DMS79 (cell line): ENCODE measurements at regions not wholly inside any gene's neighbourhood (a gene's known extent, or its start where the extent isn't known, plus 50 kb on each side); places are given as distances from the start of the nearest gene placed in this dataset.

Experiments used
- DNase-seq: peaks from one replicate; lab custom pipeline; 2025; lab: John Stamatoyannopoulos, UW

DNA sequence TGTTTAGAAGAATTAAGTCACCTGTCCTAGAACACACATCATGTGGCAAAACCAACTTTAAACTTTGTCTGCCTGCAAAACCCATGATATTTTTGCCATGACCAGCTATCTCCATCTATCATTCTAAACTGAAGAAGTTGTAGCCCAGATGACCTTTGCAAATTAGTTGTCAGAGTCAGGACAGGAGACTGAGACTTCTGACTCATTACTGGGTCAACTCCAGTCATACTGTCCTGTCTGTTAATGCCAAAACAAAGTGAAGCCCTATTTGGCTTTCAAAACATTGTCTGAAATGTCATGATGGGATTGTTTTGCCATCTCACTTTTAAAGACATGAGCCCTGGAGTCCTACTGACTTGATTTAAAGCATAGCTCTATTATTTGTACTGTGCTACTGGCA lies 365.7 kb upstream of the CPEB2 start:
- DNase-seq: no peak

DNA sequence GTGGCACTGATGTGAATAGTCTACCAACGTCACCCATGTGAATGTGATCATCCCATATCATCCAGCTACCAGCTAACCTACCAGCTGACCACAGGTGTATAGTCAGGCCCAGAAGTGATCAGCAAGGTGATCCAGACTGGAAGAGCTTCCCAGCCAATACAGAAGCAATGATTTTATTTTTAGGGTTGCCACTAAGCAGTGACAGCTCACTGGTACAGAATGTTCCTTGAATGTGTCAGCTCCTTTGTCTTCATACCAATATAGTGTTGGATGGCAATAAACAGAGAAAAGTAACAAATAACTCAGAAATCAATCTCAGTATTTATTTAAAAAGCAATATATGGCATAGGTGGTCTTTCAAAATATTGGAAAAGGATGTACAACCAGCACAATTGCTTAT lies 361.8 kb upstream of the CPEB2 start:
- no peak for DNase-seq

DNA sequence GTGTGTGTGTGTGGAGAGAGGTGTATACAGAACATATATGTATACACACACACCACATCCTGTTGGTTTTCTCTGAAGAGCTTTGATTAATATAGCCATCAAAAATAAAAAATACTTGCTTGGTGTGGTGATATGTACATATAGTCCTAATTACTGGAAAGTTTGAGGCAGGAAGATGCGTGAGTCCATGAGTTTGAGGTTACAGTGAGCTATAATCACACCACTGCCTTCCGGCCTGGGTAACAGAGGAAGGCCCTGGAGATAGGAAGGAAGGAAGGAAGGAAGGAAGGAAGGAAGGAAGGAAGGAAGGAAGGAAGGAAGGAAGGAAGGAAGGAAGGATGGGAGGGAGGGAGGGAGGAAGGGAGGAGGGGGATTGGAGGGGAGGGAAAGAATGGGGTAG lies 360.4 kb upstream of the CPEB2 start:
- no peak for DNase-seq

DNA sequence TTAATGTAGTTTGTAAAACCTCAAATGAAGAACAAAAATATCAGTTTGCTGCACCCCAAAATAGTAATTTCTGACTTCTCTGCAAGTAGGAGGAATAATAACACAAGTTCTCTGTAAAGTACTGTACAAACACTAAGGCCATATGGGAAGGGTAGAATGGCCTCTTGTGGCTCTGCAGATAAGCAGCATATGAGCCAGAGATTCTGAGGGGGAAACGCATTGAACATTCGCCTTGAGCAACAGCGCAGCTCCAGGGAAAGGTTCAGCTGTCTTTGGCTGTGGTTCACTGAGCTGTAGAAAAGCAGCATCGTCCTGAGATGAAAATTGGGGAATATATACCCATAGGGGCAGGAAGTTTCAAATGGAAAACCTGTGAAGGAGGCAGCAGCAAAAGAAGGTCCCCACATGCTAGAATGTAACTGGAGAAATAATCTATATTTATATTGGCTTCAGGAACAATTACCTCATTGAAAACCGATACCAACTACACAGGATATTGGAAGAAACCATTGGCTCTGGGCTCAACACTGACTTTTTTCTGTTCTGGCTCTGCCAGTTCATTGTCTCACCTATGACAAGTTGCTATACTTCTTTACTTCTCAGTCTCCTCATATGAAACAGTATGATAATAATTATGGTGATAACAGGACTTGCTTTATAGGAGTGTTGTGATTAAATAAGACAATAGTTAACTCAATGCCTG lies 357.6 kb upstream of the CPEB2 start:
- DNase-seq: no peak

DNA sequence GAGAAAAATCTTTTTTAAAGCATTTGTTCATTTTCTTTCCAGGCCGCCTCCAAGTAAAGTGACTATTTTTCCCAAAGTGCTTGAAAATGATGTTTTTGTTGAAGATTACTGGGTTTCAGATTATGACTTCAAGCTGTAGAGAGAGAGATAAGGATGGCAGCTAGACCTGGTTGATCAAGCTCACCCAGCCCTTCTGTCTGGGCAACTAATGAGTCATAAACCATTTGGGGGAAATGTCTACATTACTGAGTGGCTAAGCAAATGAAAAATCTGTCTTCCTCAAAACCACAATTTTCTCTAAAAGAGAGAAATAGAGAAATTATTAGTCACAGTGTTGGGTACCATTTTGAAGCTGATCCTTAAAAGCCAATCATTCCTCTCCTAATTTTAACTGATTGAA lies 355.4 kb upstream of the CPEB2 start:
- DNase-seq: no peak

DNA sequence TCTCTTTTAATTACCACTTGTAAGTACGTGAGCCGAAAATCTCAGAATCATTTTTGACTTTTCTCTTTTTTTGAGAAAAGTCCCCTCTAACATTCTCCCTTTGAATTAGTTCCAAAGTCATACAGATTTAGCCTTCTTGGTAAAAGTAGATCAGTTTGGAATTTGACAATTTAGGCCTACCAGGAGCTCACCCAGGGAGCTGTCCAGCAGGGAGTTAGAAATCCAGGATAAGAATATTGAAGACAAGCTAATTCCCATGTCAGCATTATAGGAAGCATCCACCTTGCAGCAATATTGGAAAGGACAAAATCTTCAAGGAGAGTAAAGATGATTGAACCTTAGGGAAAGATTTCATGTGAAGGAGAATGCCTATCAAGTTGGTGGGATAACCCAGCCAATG lies 352.2 kb upstream of the CPEB2 start:
- DNase-seq: no peak

DNA sequence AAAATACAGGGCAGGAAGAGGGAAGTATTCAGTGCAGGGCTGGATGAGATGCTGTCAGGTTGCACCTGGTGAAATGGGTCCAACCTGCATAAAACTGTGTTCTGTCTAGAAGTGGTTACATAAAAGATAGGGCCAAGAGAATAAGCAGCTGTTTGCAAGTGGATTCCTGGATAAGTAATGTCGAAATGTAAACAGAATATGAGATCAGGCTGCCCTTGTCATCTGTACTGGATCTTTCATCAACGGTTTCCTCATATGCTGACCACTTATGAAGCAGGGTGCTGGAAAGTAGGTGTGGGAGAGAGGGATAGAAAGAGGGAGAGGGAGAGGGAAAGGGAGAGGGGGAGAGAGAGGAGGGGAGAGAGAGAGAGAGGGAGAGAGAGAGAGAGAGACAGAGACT lies 349.8 kb upstream of the CPEB2 start:
- no peak for DNase-seq

DNA sequence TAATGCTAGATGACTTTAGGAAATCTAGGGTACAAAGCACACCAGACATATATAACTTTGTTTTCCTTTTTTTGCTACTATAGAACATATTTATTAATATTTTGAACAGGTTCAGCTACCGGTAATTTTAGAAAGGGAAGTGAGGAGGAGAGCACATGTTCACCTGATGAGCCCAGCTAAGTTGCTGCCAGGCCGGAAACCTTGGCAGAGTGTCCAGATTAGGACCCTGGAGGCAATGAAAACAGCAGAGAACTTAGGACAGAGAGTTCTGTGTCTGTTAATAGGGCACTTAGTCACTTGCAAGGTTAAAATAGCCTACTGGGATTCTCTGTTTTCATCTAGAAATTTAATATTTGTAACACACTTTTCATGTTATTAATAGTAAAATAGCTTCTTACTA lies 348.9 kb upstream of the CPEB2 start:
- DNase-seq: no peak

DNA sequence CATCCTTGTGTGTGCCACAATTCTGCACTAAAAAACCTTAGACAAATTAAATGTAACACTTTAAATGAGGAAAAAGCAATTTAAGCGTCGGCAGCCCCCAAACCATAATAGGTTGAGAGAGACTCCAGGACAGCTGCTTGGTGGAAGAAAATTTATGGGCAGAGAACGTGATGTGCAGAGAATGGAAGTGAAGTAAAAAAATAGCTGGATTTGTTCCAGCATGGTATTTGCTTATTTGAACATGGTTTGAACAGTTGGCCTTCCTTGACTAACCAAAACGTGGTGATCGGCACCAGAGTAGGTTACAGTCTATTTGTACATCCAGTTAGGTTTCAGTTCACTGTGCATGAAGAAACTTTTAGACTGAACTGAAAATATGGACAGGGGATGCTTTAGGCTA lies 343.0 kb upstream of the CPEB2 start:
- no peak for DNase-seq

DNA sequence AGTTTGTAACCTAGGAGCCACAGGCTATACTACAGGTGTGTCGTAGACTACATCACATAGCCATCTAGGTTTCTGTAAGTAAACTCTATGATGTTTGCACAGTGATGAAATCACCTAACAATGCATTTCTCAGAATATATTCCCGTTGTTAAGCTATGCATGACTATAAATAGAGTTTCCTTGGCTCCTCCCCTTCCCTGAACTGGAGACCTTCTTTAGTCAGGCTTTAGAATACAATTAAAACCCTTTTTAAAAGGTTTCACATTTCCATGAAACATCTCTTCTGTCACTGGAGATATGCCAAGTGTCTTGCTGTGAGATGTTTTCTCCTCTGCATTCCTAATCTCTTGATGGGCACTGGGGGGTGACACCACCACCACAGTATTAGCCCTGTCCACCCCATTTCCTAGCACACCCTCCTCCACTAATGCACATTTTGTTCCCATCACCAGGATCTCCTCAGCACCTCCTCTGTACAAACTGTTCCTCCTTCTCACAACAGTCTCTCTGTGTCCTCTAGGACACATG lies 334.6 kb upstream of the CPEB2 start:
- DNase-seq: no peak

DNA sequence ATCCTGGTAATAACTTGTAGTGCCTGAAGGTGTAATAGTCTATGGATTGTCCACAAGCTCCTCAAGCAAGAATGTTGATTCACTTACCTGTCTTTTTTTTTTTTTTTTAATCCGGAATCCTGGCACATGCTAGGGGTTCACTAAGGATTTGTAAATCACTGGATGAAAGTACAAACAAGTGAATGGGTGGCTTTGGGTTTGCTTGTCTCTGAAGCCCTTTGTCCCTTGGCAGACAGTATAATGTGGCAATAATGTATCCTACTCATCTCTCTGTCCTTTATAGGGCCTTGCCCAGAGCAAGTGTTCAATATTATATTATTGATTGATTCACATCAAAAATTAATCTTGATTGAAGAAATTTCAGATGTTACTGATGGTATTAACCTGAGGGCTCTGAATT lies 334.0 kb upstream of the CPEB2 start:
- DNase-seq: no peak

DNA sequence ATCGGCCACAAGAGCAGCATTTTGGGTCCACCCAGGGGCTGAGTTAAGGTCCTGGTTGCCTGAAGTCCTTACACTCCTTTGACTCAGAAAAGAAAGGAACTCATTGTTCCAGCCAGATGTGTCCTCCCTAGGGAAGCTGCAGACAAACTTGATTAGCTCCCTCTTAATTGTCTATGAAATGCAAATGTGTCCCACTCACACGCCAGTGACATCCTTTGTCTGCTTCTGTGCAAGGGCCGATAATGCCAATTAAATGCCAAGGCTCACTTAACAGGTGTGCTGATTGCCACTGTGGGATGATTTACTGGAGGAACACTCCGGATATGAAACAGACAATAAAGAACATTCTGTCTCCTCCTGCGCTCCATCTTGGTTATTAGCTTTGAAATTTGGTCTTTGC lies 332.9 kb upstream of the CPEB2 start:
- no peak for DNase-seq

DNA sequence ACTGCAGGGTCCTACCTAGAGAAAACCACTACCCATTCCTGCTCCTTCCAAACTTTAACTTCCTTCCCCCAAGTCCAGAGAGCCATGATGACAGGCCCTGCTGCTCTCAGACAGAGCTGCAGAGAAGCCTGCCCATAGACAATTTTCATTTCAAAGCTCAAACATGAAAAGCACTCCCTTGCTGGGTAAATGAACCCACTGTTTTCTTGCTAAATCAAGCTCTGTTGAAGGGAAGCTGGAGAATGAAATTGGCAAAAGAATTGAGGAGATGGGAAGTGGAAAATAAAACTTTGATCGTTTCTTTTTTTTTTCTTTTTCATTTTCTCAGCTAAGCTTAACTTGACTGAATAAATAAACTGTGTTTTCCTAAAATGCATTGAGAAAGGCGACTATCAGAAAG lies 331.1 kb upstream of the CPEB2 start:
- DNase-seq: no peak

DNA sequence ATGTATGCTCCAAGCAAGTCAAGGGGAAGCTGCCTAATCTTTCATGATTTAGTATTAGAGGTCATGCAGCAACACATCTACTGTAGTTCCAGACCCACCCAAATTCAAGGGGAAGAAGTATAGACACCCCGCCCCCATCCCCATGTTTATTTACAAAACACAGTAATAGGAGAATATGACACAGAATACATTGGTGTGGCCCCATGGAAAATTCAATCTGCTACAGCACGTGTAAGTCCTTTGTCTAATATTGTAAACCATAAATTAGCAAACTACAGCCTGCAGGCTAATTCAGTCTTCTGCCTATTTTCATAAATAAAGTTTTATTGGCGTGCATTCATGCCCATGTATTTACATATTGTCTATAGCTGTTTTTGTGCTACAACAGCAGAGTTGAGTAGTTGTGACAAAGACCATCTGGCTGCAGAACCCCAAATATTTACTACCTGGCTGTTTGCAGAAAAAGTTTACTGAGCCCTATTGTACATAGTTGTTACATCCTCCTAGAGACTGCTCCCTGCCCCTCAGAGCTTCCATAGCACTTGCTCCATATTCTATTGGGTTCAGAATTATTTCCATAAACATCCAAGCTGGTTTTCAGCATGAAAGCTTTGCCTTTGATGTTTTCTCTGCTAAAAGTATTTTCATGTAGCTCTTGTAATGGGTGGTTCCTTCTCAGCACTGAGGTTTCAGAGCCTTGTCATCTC lies 326.8 kb upstream of the CPEB2 start:
- DNase-seq: no peak

DNA sequence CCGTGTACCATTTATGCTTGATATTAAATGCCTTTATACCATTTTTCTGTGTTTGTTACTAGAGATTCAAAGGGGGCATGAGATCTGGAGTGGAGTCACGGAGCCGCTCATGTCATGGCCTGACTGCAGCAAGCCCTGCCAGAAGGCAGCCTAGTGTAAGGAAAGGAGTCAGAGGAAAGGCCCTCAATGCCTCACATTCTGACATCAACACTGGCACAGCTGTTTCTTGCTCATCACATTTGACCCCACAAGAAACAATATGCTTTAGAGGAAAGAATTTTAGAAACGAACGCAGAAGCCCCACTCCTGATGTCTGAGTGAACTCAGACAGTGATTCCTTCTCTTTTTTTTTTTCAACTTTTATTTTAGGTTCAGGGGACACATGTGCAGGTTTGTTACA lies 322.4 kb upstream of the CPEB2 start:
- DNase-seq: no peak

DNA sequence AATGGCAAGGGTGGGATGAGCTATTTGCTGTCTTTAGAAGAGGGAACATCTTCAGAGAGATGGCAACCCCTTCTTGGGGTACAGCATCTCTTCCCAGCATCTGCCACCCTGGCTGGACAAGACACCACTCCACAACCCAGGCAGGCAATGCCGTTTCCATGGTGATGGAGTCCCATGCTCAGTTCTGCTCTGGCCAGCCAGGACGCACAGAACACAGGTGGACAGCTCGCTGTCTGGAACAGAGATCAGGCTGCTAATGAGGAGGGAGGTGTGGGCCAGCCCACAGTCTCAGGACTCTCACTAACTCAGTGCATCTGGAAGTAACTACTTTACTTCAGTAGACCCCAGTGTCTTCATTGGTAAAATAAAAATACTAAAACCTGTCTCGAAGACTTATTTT lies 321.0 kb upstream of the CPEB2 start:
- no peak for DNase-seq

DNA sequence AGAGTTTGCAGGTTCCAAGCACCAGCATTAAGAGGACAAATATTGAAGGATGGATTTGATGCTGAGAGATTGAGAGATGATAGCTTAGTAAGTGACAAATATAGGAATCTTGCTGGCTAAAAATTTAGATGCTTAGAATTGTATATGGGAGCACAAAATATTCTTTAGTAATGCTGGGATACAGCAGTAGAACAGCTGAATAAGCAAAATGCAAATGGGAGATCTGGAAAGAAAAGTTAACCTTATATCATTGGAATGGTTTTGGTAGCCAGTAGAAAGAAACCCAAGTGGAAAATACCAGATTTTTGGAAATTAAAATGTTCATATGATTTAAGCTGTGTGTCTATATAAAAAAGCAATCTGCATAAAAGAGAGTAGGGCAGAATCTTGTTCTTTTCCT lies 308.6 kb upstream of the CPEB2 start:
- DNase-seq: no peak

DNA sequence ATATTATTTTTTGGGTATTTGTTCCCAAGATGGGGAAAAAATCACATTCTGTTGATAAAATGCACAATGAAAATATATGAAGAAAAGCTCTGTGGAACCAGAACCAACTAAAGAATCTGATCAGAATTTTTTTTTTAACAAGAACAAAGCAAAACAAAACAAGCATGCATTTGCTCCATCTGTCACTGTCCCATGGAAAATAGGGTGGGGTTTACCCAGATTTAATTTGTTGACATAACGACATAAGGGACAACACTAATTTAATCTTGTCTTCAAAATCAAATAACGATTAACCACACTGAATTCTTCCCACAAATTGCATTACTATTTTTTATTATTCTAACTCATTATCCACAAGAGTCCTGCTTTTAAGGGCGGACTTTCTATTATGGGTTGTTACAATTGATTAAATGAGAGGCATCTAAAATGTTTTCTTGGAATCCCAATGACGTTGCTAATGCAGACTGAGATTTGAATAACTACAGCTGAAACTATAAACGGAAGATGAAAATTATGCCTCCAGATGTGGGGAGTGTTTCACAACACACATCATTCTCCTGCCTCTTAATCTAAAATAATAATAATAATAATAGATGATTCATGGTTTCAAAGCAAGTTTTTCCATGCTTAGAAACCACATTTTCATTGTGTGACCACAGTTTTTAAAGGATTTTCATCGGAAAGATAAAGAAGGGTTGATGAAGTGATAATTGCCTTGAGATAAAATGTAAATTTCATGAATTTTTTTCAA lies 307.0 kb upstream of the CPEB2 start:
- DNase-seq: no peak

DNA sequence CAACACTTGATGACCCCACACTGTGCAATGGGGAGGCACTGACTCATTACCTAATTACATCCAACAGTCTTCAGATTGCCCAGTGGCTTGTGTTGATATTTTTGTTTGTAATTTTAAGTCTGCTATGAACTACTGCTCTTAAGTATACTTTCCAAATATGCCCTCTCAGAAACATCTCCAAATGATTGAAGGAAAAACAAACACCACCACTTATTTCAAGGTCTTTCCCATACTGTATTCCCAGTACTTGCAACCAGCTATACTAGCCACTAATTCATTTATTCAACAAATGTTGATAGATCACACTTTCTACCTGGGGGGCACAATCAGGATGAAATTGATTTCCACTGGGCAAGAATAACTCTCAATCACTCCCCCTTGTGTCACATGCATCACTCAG lies 302.2 kb upstream of the CPEB2 start:
- no peak for DNase-seq

DNA sequence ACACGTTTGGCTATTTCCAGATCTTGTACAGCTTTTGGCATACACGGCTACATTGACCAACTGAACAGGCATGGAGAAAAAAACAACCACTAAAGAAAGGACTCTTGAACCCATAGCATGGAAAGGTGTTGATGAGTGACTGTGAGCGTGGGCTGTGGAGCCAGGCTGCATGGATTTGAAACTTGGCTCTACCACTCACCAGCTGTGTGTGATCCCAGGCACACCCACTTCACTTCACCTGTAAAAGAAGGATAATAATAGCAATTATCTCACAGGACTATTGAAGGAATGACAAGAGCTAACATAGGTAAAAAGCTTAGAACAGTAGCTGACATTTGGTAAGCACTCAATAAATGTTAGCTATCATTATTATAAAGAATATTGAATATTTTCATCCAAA lies 301.7 kb upstream of the CPEB2 start:
- no peak for DNase-seq

DNA sequence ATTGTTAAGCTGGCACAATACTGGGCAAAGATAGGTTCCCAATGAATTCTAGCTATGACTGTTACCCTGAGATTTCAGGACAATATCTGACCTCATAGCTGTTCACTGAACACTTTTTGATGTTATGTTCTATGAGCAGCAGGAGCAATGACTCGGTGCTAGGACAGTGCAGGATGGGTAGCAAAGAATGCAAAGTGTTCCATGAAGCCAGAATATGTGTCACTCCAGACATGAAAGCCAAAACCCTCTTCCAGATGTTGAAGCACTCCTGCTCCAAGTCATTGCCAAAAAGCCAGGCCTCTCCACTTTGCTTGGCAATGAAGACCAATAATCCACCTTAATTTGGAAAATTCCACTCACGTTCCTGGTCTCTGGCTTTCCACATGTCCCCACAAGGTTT lies 300.9 kb upstream of the CPEB2 start:
- DNase-seq: no peak

DNA sequence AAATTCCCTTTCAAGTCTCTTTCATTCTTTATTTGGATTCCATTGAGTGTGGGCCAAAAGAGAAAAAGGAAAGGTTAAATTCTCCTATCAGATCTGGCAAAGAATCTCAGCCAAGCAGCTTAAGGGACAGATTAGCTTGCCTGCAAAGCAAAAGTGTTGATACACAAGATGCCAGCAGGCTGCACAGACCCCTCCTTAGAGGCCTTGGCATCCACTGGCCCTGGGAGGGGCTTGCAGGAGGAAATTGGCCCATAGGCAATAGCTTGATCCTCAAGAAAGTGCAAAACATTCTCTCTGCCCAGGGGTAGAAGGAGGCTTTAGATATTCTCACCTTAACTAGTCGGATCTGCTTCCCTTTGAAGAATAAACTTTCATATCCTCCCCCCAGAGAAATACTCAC lies 300.4 kb upstream of the CPEB2 start:
- DNase-seq: no peak

DNA sequence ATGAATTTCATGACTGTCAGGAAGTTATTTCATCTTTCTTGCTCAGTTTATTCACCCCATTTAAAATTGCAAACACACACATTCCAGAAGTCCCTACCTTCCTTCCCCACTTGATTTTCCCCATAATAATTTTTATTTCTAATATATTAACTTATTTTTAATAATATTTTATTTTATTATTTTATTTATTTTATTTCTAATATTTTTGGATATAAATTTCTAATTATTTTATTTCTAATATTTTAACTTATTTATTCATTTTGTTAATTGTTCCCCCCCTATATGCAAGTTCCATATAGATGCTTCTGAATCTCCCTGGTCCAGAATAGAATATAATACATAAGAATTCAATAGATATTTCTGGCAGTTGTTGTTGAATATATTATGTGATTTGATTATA lies 293.7 kb upstream of the CPEB2 start:
- DNase-seq: no peak
